Breast epithelium (tissue), 4 donors: ENCODE measurements at regions not wholly inside any gene's neighbourhood (a gene's known extent, or its start where the extent isn't known, plus 50 kb on each side); places are given as distances from the start of the nearest gene placed in this dataset.

ENCODE experiments used
- DNase-seq, 2 donors: peaks; one replicate each; pipeline ENCODE4 v3.0.0-alpha.2; 2019; ENCODE audit warnings: low spot score in 2 of 2
- H3K27ac ChIP-seq, 2 donors: fragments of 200-600 bp; sonication (generic) in 1 of 2; one replicate each; pipeline ENCODE4 v1.5.1; 2016 to 2019; ENCODE audit warnings: mild to moderate bottlenecking in 1 of 2
- H3K27me3 ChIP-seq, 2 donors: fragments of 200-600 bp; sonication (generic) in 1 of 2; one replicate each; pipeline versions ENCODE4 v1.5.1 to v1.6.0; 2017 to 2019; ENCODE audit warnings: control low read depth in 1 of 2, mild to moderate bottlenecking in 1 of 2
- H3K36me3 ChIP-seq: fragments of 200-600 bp; one replicate; pipeline ENCODE4 v1.5.1; 2019
- H3K4me1 ChIP-seq, 2 donors: fragments of 200-600 bp; sonication (generic); one replicate each; pipeline ENCODE4 v1.5.1; 2016 to 2019; ENCODE audit warnings: control low read depth in 1 of 2
- H3K4me3 ChIP-seq, 3 donors: fragments of 200-600 bp; sonication (generic); 1 replicate in 2 of 3; 2 replicates in 1 of 3; pipeline ENCODE4 v1.5.1; 2016 to 2019; ENCODE audit warnings: mild to moderate bottlenecking in 3 of 3, moderate library complexity in 2 of 3
- H3K9me3 ChIP-seq, 2 donors: fragments of 200-600 bp; sonication (generic) in 1 of 2; one replicate each; pipeline ENCODE4 v1.5.1; 2016 to 2019; ENCODE audit warnings: control low read depth in 1 of 2
- CTCF ChIP-seq, 3 donors: fragments of 450-650 bp; IDR thresholded peaks; one replicate each; pipeline ENCODE4 v1.5.1; 2016 to 2017; ENCODE audit warnings: antibody characterized with exemption in 3 of 3, mild to moderate bottlenecking in 3 of 3, moderate library complexity in 3 of 3
- POLR2A ChIP-seq: fragments of 450-650 bp; IDR thresholded peaks from one replicate; pipeline ENCODE4 v1.6.1; 2016; ENCODE audit warnings: antibody characterized with exemption, mild to moderate bottlenecking, moderate library complexity
- POLR2AphosphoS5 ChIP-seq, 3 donors: sonication (generic); formaldehyde crosslinking; IDR thresholded peaks; one replicate each; pipeline ENCODE4 v1.6.1; 2017; ENCODE audit warnings: antibody characterized with exemption in 3 of 3
- intact Hi-C: fragments of 100-400 bp; cut with DNase I; formaldehyde crosslinking; loops from one replicate; pipeline ENCODE4 v1.15.1; 2023; ENCODE audit warnings: low total_unique reads

- H3K4me1 ChIP-seq, result no peaks in the 10 kb centered on the region
- H3K27ac ChIP-seq, result no peak overlapping the region
- H3K36me3 ChIP-seq, result no peaks in the 10 kb centered on the region
- no peak overlapping the region for H3K4me3 ChIP-seq
- DNase-seq, result no peak
- intact Hi-C loops, result no loop called here
- no peaks in the 10 kb centered on the region for H3K9me3 ChIP-seq
- H3K27me3 ChIP-seq, result peaks cover 0 to 3% of the 10 kb centered on the region in 2 donors
- TF ChIP-seq CTCF (IDR thresholded peaks at IDR 0.05) (no peak), POLR2A (no peak), POLR2AphosphoS5 (IDR thresholded peaks at IDR 0.05) (no peak)
These were observed 570.7 kb downstream of the PLCL1 start for GRCh38 chr2:198375083-198375410.

GRCh38 chr2:198374375-198375082 is 570.1 kb downstream of the PLCL1 start:
- TF ChIP-seq POLR2A (no peak), CTCF (IDR thresholded peaks at IDR 0.05) (peak in 1 of 3 donors; percentile 19)
- H3K27ac ChIP-seq, result no peak overlapping the region
- peaks cover 0 to 3% of the 10 kb centered on the region in 2 donors for H3K27me3 ChIP-seq
- no peaks in the 10 kb centered on the region for H3K4me1 ChIP-seq
- H3K9me3 ChIP-seq, result no peaks in the 10 kb centered on the region
- intact Hi-C loops, result no loop called here
- DNase-seq, result no peak
- H3K4me3 ChIP-seq, result no peak overlapping the region
- H3K36me3 ChIP-seq, result no peaks in the 10 kb centered on the region

GRCh38 chr2:198371921-198372543 is 567.6 kb downstream of the PLCL1 start:
- no peak for TF ChIP-seq POLR2A
- no peak for TF ChIP-seq CTCF (IDR thresholded peaks at IDR 0.05)
- TF ChIP-seq POLR2AphosphoS5 (IDR thresholded peaks at IDR 0.05), result no peak
- H3K9me3 ChIP-seq, result no peaks in the 10 kb centered on the region
- intact Hi-C loops, result no loop called here
- DNase-seq, result no peak
- no peaks in the 10 kb centered on the region for H3K4me1 ChIP-seq
- H3K27me3 ChIP-seq, result peaks cover 0 to 3% of the 10 kb centered on the region in 2 donors
- H3K27ac ChIP-seq, result peak overlapping the region in 1 of 2 donors; percentile 32
- no peaks in the 10 kb centered on the region for H3K36me3 ChIP-seq
- H3K4me3 ChIP-seq, result peak overlapping the region; percentile 27 to 59 (median 37)

- H3K4me1 ChIP-seq, result no peaks in the 10 kb centered on the region
- H3K36me3 ChIP-seq, result no peaks in the 10 kb centered on the region
- DNase-seq, result no peak
- H3K27ac ChIP-seq, result no peak overlapping the region
- TF ChIP-seq POLR2AphosphoS5 (IDR thresholded peaks at IDR 0.05) (no peak), CTCF (IDR thresholded peaks at IDR 0.05) (no peak), POLR2A (no peak)
- no peaks in the 10 kb centered on the region for H3K9me3 ChIP-seq
- peaks cover 0 to 3% of the 10 kb centered on the region in 2 donors for H3K27me3 ChIP-seq
- intact Hi-C loops, result no loop called here
- H3K4me3 ChIP-seq, result no peak overlapping the region
These were observed 566.9 kb downstream of the PLCL1 start for GRCh38 chr2:198371329-198371728.

- H3K36me3 ChIP-seq, result no peaks in the 10 kb centered on the region
- no peak overlapping the region for H3K27ac ChIP-seq
- no peak for DNase-seq
- no peaks in the 10 kb centered on the region for H3K9me3 ChIP-seq
- no peaks in the 10 kb centered on the region for H3K4me1 ChIP-seq
- H3K4me3 ChIP-seq, result no peak overlapping the region
- intact Hi-C loops, result loop anchor here (10.0 kb wide), 1 partner anchor 1953 kb away; no protein-coding TSS in a partner anchor
- TF ChIP-seq POLR2A (no peak), POLR2AphosphoS5 (IDR thresholded peaks at IDR 0.05) (no peak), CTCF (IDR thresholded peaks at IDR 0.05) (no peak)
- no peaks in the 10 kb centered on the region for H3K27me3 ChIP-seq
These were observed 563.7 kb downstream of the PLCL1 start for GRCh38 chr2:198368089-198368488.
